ENCODE measurements at regions not wholly inside any gene's neighbourhood (a gene's known extent, or its start where the extent isn't known, plus 50 kb on each side); places are given as distances from the start of the nearest gene placed in this dataset.
A peak's percentile ranks its signal among the peaks of the same experiment; 100 is the strongest.

DNA sequence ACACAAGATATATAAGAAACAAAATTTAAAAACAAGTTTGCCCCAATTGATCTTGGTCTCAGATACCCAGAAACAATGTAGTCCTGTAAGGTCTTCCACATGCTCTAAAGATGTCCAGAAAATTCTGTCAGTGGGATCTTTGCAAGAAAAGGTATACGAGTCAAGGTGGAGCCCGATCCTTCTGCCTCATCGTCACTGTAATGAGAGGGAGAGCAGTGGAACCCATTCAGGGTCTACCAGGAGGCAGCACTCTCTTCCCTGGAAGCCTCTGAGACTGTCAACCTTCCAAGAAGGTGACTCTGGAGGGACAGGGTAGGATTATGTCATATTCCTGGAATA is 112.8 kb downstream of the JCAD start:
- intact Hi-C loops (cut with micrococcal nuclease) = no loop called here
- FAIRE-seq = peak; percentile 37
- peak overlapping the region; percentile 33 for H3K27ac ChIP-seq (ENCODE audit: insufficient read depth, low read depth, low read length)
- dilution Hi-C loops (cut with MboI; ENCODE audit: extremely low pct_ligation_motif_present, low sequenced_read_pairs) = no loop called here
- H3K4me3 ChIP-seq (replicated peaks in 1 of 3; ENCODE audit: insufficient read depth in 1 of 3, low read depth in 1 of 3, low read length in 3 of 3) = no peak overlapping the region
- H2AFZ ChIP-seq (ENCODE audit: low read depth, low read length) = peak overlapping the region; percentile 76
- H3K27me3 ChIP-seq (ENCODE audit: control insufficient read depth in 2 of 2, insufficient read depth in 2 of 2, low read length in 2 of 2) = no peaks in the 10 kb centered on the region
- DNase-seq (ENCODE audit: low read depth, low spot score) = no peak
- no peaks in the 10 kb centered on the region for H3K9me1 ChIP-seq (replicated peaks; ENCODE audit: control insufficient read depth, extremely low read depth, insufficient read depth, low read length)
- no TSS peak for BruUV-seq (replicated peaks)
- no peaks in the 10 kb centered on the region for H4K20me1 ChIP-seq (replicated peaks; ENCODE audit: control insufficient read depth, extremely low read depth, insufficient read depth, low read length)
- no peak overlapping the region for H3K9ac ChIP-seq (replicated peaks; ENCODE audit: extremely low read depth, insufficient read depth, low read length)
- no peaks in the 10 kb centered on the region for H3K36me3 ChIP-seq (ENCODE audit: control insufficient read depth in 2 of 2, extremely low read depth in 1 of 2, insufficient read depth in 2 of 2, low read length in 2 of 2)
- H3K79me2 ChIP-seq (ENCODE audit: control insufficient read depth, insufficient read depth, low read length) = no peaks in the 10 kb centered on the region
- TF ChIP-seq GATA2 (IDR thresholded peaks at IDR 0.05; ENCODE audit: insufficient read depth, insufficient read length, low read depth, low read length) (no peak), POLR2AphosphoS5 (IDR thresholded peaks at IDR 0.05; ENCODE audit: insufficient read depth, low read depth, low read length) (no peak), POLR2A (IDR thresholded peaks at IDR 0.05; ENCODE audit: low read depth, low read length) (no peak), MYC (IDR thresholded peaks at IDR 0.05; ENCODE audit: low read depth, low read length) (no peak), EZH2 (IDR thresholded peaks at IDR 0.05; ENCODE audit: borderline replicate concordance, low read depth, low read length, severe bottlenecking) (no peak), JUN (IDR thresholded peaks at IDR 0.05; ENCODE audit: borderline replicate concordance, insufficient read depth, insufficient read length, low read depth) (no peak), CTCF (IDR thresholded peaks at IDR 0.05; ENCODE audit: extremely low read depth in 1 of 2, insufficient read depth in 1 of 2, low read depth in 1 of 2, low read length in 2 of 2) (no peak), FOS (IDR thresholded peaks at IDR 0.05; ENCODE audit: borderline replicate concordance, insufficient read depth, low read length) (no peak)
- TF ChIP-seq, protein P1, sequence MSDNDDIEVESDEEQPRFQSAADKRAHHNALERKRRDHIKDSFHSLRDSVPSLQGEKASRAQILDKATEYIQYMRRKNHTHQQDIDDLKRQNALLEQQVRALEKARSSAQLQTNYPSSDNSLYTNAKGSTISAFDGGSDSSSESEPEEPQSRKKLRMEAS (IDR thresholded peaks at IDR 0.05; ENCODE audit: insufficient read depth, insufficient read length) = no peak
- ChIA-PET POLR2A (no interaction called here), CTCF (interaction anchor here (1.0 to 3.4 kb wide), 4 partner anchors 51 to 227 kb away, joined by 3 to 13 read pairs (median 4); no protein-coding TSS in a partner anchor)
- peaks cover 45% of the 10 kb centered on the region for H3K4me1 ChIP-seq (ENCODE audit: control insufficient read depth, extremely low read depth, insufficient read depth, low read length)
- H3K4me2 ChIP-seq (ENCODE audit: insufficient read depth, low read length) = no peak overlapping the region
- no peaks in the 10 kb centered on the region for H3K9me3 ChIP-seq (replicated peaks; ENCODE audit: control insufficient read depth, insufficient read depth, low read length)

Data from endothelial cell of umbilical vein (primary cell).